HepG2 (cell line): ENCODE measurements at regions not wholly inside any gene's neighbourhood (a gene's known extent, or its start where the extent isn't known, plus 50 kb on each side); places are given as distances from the start of the nearest gene placed in this dataset.

Experiments used
- ATAC-seq: fragments of 200-7000 bp; cut with Tn5 transposase; 3 replicates; pipeline ENCODE4 v1.9.1; 2020; ENCODE audit warnings: mild to moderate bottlenecking, moderate library complexity
- BruUV-seq: library from RNA; stranded (reverse); fragments of 400-500 nt; replicated peaks from 2 replicates; lab custom pipeline; 2021; lab: Mats Ljungman, UMichigan
- CTCF ChIA-PET: fragments of 300-600 bp; formaldehyde crosslinking; extraction: SDS; loops from one replicate; lab custom pipeline; 2021; ENCODE audit warnings: low total read pairs, inconsistent platforms, low intra/inter-chr PET ratio; lab: Yijun Ruan, JAX
- POLR2A ChIA-PET: fragments of 350-600 bp; sonication (Branson Sonifier 250); formaldehyde crosslinking; loops from one replicate; lab custom pipeline; 2020; ENCODE audit warnings: antibody characterized with exemption, inconsistent platforms; lab: Yijun Ruan, JAX
- DNase-seq: peaks from one replicate; pipeline ENCODE4 v3.0.0-alpha.2; 2015; ENCODE audit warnings: low spot score
- FAIRE-seq: peaks from 3 replicates; lab custom pipeline; 2011; peaks lifted over from hg19 to GRCh38; lab: Jason Lieb, UNC
- H2AFZ ChIP-seq: one replicate; pipeline ENCODE4 v1.6.1; 2011; ENCODE audit warnings: low read length, inconsistent platforms
- H3K27ac ChIP-seq: fragments of 300-600 bp; 3 replicates; pipeline ENCODE4 v1.8.0; 2011; ENCODE audit warnings: mixed run types, mild to moderate bottlenecking, mixed read lengths, low read length, inconsistent platforms; ENCODE audit not compliant: insufficient read depth; ENCODE audit errors: extremely low read length
- H3K27me3 ChIP-seq, 2 experiments: fragments of 200-600 bp in 1 of 2; 2 replicates in 1 of 2; 3 replicates in 1 of 2; pipeline versions ENCODE4 v1.6.0 to v1.8.0; 2011; ENCODE audit warnings: low read length in 2 of 2, mild to moderate bottlenecking in 2 of 2, moderate library complexity in 2 of 2, inconsistent platforms in 1 of 2; ENCODE audit not compliant: insufficient read depth in 2 of 2, control insufficient read depth in 1 of 2
- H3K36me3 ChIP-seq, 2 experiments: fragments of 200-600 bp in 1 of 2; replicated peaks in 1 of 2; 2 replicates in 1 of 2; 3 replicates in 1 of 2; pipeline versions ENCODE4 v1.5.1 to v1.8.0; 2011; ENCODE audit warnings: low read length in 2 of 2, inconsistent platforms in 1 of 2; ENCODE audit not compliant: insufficient read depth in 2 of 2, control insufficient read depth in 1 of 2
- H3K4me1 ChIP-seq: 2 replicates; pipeline ENCODE4 v1.5.1; 2012; ENCODE audit warnings: low read length, inconsistent platforms; ENCODE audit not compliant: insufficient read depth
- H3K4me2 ChIP-seq: 2 replicates; pipeline ENCODE4 v1.6.0; 2011; ENCODE audit warnings: low read depth, low read length, inconsistent platforms
- H3K4me3 ChIP-seq, 3 experiments: fragments of 200-600 bp in 1 of 3; sonication (generic), shearing (Covaris generic) in 1 of 3; replicated peaks in 1 of 3; 2 replicates each; pipeline ENCODE4 v1.5.1; 2011 to 2016; ENCODE audit warnings: low read length in 3 of 3, inconsistent platforms in 2 of 3, low read depth in 2 of 3, mild to moderate bottlenecking in 2 of 3, control low read depth in 1 of 3, mixed read lengths in 1 of 3; ENCODE audit not compliant: insufficient read depth in 1 of 3
- H3K79me2 ChIP-seq: one replicate; pipeline ENCODE4 v1.6.1; 2011; ENCODE audit warnings: low read length, inconsistent platforms; ENCODE audit not compliant: insufficient read depth
- H3K9ac ChIP-seq: 2 replicates; pipeline ENCODE4 v1.6.0; 2011; ENCODE audit warnings: mild to moderate bottlenecking, low read depth, low read length, inconsistent platforms; ENCODE audit not compliant: insufficient read depth
- H3K9me3 ChIP-seq: 2 replicates; pipeline ENCODE4 v1.5.1; 2012; ENCODE audit warnings: mild to moderate bottlenecking, low read length
- H4K20me1 ChIP-seq: 2 replicates; pipeline ENCODE4 v1.6.0; 2011; ENCODE audit warnings: inconsistent platforms, mild to moderate bottlenecking, low read length, moderate library complexity; ENCODE audit not compliant: insufficient read depth
- AGO1 ChIP-seq: fragments of 200-400 bp; formaldehyde crosslinking; IDR thresholded peaks from 2 replicates; pipeline ENCODE4 v1.6.1; 2017; ENCODE audit warnings: mild to moderate bottlenecking, low read depth, low read length, moderate library complexity; ENCODE audit not compliant: poor library complexity, severe bottlenecking
- JARID2 ChIP-seq: sonication (generic); formaldehyde crosslinking; IDR thresholded peaks from 2 replicates; pipeline ENCODE4 v1.8.1; 2023; ENCODE audit warnings: missing genetic modification reagents, inconsistent platforms; ENCODE audit not compliant: insufficient replicate concordance
- MLX ChIP-seq: IDR thresholded peaks from 2 replicates; pipeline ENCODE4 v1.6.1; 2016
- POLR2A ChIP-seq, 2 experiments: IDR thresholded peaks; 2 replicates each; pipeline ENCODE4 v1.6.1; 2011; ENCODE audit warnings: low read depth in 2 of 2, low read length in 2 of 2, mild to moderate bottlenecking in 1 of 2, moderate library complexity in 1 of 2; ENCODE audit not compliant: insufficient read depth in 1 of 2
- SMAD9 ChIP-seq: sonication (generic); formaldehyde crosslinking; IDR thresholded peaks from 2 replicates; pipeline ENCODE4 v1.5.1; 2020; ENCODE audit warnings: mild to moderate bottlenecking, missing genetic modification reagents
- SP5 ChIP-seq: IDR thresholded peaks from 2 replicates; pipeline ENCODE4 v1.6.1; 2016; ENCODE audit warnings: low read depth, borderline replicate concordance
- TARDBP ChIP-seq: sonication (generic); formaldehyde crosslinking; IDR thresholded peaks from 2 replicates; pipeline ENCODE4 v1.8.0; 2022; ENCODE audit warnings: mild to moderate bottlenecking, missing genetic modification reagents
- XRCC5 ChIP-seq: fragments of 200-400 bp; formaldehyde crosslinking; optimal IDR thresholded peaks from 2 replicates; pipeline ENCODE3; 2017; ENCODE audit warnings: mild to moderate bottlenecking, low read length
- ZNF468 ChIP-seq: sonication (generic); formaldehyde crosslinking; IDR thresholded peaks from 2 replicates; pipeline ENCODE4 v1.8.0; 2022; ENCODE audit warnings: mild to moderate bottlenecking, moderate library complexity, missing genetic modification reagents
- ZNF562 ChIP-seq: sonication (generic); formaldehyde crosslinking; IDR thresholded peaks from 2 replicates; pipeline ENCODE4 v1.8.0; 2022; ENCODE audit warnings: missing genetic modification reagents, borderline replicate concordance
- ZNF563 ChIP-seq: sonication (generic); formaldehyde crosslinking; IDR thresholded peaks from 2 replicates; pipeline ENCODE4 v1.8.0; 2022; ENCODE audit warnings: mild to moderate bottlenecking, moderate library complexity, missing genetic modification reagents
- ZNF660 ChIP-seq: sonication (generic); formaldehyde crosslinking; IDR thresholded peaks from 2 replicates; pipeline ENCODE4 v1.5.1; 2020; ENCODE audit warnings: mild to moderate bottlenecking, low read depth, missing genetic modification reagents, borderline replicate concordance
- ZZZ3 ChIP-seq: sonication (generic); formaldehyde crosslinking; IDR thresholded peaks from 2 replicates; pipeline ENCODE4 v1.4.0; 2020; ENCODE audit warnings: missing genetic modification reagents, mild to moderate bottlenecking, borderline replicate concordance
- WGBS: methylation state at CpG from one replicate; pipeline ENCODE4 v1.1.6; 2017; ENCODE audit warnings: low lambda C conversion rate; 5-methylcytosine and 5-hydroxymethylcytosine counted together
- in situ Hi-C: cut with HindIII; loops from 2 replicates; pipeline ENCODE4 v1.10.0; 2017; ENCODE audit warnings: low pct_unique_long_range_greater_than_20kb; ENCODE audit not compliant: extremely low pct_ligation_motif_present
- intact Hi-C: fragments of 100-400 bp; cut with micrococcal nuclease; formaldehyde crosslinking; loops from one replicate; pipeline ENCODE4 v1.10.0; 2022; ENCODE audit not compliant: unreplicated experiment
- TF ChIP-seq, protein P1 (sequence below): IDR thresholded peaks from 2 replicates; pipeline ENCODE4 v1.6.1; 2016; ENCODE audit warnings: mild to moderate bottlenecking

- TF ChIP-seq XRCC5 (no peak), ZNF562 (CRISPR knock-in tag) (no peak), ZNF563 (no peak)
- TF ChIP-seq, all 625 proteins: peak for 0
Measured at GRCh38 chrX:102044496-102044895, 81.0 kb upstream of the TCEAL2 start (continued).

- TF ChIP-seq, protein P1, sequence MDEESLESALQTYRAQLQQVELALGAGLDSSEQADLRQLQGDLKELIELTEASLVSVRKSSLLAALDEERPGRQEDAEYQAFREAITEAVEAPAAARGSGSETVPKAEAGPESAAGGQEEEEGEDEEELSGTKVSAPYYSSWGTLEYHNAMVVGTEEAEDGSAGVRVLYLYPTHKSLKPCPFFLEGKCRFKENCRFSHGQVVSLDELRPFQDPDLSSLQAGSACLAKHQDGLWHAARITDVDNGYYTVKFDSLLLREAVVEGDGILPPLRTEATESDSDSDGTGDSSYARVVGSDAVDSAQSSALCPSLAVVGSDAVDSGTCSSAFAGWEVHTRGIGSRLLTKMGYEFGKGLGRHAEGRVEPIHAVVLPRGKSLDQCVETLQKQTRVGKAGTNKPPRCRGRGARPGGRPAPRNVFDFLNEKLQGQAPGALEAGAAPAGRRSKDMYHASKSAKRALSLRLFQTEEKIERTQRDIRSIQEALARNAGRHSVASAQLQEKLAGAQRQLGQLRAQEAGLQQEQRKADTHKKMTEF (CRISPR knock-in tag): no peak
- no peak for TF ChIP-seq ZZZ3 (CRISPR knock-in tag)
- TF ChIP-seq AGO1: no peak
- TF ChIP-seq TARDBP: no peak
- no peak for TF ChIP-seq MLX (CRISPR knock-in tag)
- TF ChIP-seq ZNF660 (CRISPR knock-in tag): no peak
- TF ChIP-seq SP5 (CRISPR knock-in tag): no peak
- TF ChIP-seq POLR2A (IDR thresholded peaks at IDR 0.05; ENCODE audit: insufficient read depth in 1 of 2, low read depth in 2 of 2, low read length in 2 of 2): no peak
- TF ChIP-seq SMAD9 (CRISPR knock-in tag): no peak
- TF ChIP-seq ZNF468: no peak
- TF ChIP-seq JARID2 (CRISPR knock-in tag): no peak
- BruUV-seq: no TSS peak
- H3K4me3 ChIP-seq: no peak overlapping the region
- no peaks in the 10 kb centered on the region for H3K27me3 ChIP-seq
- in situ Hi-C loops: no loop called here
- intact Hi-C loops: no loop called here
- no peak overlapping the region for H3K9ac ChIP-seq
- H3K79me2 ChIP-seq: no peaks in the 10 kb centered on the region
- ATAC-seq: no peak
- H3K27ac ChIP-seq: no peak overlapping the region
- H3K4me1 ChIP-seq: no peaks in the 10 kb centered on the region
- H2AFZ ChIP-seq: no peak overlapping the region
- POLR2A ChIA-PET: no interaction called here
- H3K36me3 ChIP-seq: no peaks in the 10 kb centered on the region
- no peaks in the 10 kb centered on the region for H4K20me1 ChIP-seq
- FAIRE-seq: no peak
- no peaks in the 10 kb centered on the region for H3K9me3 ChIP-seq
- CTCF ChIA-PET: no interaction called here
- no peak for DNase-seq
- no peak overlapping the region for H3K4me2 ChIP-seq
- WGBS: no CpG with 5 or more reads among the region's 3 CpGs
Measured at GRCh38 chrX:102043380-102043779, 82.1 kb upstream of the TCEAL2 start.
